ENCODE measurements at regions not wholly inside any gene's neighbourhood (a gene's known extent, or its start where the extent isn't known, plus 50 kb on each side); places are given as distances from the start of the nearest gene placed in this dataset.

DNA sequence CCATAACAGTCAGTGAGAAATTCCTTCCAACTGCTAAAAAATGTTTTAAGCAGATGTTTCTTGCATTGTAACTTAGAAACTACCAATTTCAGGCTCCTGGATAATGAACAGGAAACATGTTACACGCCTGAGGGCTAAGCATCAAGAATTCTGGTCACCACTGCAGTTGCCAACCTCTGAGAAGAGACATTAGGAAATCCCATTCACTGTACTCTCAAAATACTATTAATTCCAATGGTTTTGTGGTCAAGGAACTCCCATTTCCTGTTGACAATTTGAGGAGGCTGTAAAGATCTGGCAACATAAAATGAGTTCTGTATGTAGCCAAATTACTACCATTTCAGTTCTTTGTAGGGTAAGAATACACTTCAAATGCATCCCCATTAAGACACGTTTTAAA is 456.0 kb upstream of the MEF2C start:
- TF ChIP-seq, protein P1, sequence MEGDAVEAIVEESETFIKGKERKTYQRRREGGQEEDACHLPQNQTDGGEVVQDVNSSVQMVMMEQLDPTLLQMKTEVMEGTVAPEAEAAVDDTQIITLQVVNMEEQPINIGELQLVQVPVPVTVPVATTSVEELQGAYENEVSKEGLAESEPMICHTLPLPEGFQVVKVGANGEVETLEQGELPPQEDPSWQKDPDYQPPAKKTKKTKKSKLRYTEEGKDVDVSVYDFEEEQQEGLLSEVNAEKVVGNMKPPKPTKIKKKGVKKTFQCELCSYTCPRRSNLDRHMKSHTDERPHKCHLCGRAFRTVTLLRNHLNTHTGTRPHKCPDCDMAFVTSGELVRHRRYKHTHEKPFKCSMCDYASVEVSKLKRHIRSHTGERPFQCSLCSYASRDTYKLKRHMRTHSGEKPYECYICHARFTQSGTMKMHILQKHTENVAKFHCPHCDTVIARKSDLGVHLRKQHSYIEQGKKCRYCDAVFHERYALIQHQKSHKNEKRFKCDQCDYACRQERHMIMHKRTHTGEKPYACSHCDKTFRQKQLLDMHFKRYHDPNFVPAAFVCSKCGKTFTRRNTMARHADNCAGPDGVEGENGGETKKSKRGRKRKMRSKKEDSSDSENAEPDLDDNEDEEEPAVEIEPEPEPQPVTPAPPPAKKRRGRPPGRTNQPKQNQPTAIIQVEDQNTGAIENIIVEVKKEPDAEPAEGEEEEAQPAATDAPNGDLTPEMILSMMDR (IDR thresholded peaks at IDR 0.05), result no peak
- no peak for TF ChIP-seq POLR2A (IDR thresholded peaks at IDR 0.05)
